Trophoblast cell (in vitro differentiated cells and primary cell): ENCODE measurements at regions not wholly inside any gene's neighbourhood (a gene's known extent, or its start where the extent isn't known, plus 50 kb on each side); places are given as distances from the start of the nearest gene placed in this dataset.
A peak's percentile ranks its signal among the peaks of the same experiment; 100 is the strongest.

Source experiments
- DNase-seq, 2 donors: peaks; one replicate each; pipeline ENCODE4 v3.0.0-alpha.2; 2016
- H2AFZ ChIP-seq: 2 replicates; pipeline ENCODE4 v1.6.1; 2013; ENCODE audit warnings: low read length, moderate library complexity, mild to moderate bottlenecking; ENCODE audit not compliant: insufficient read depth, poor library complexity
- H2AK5ac ChIP-seq: 2 replicates; pipeline ENCODE4 v1.6.1; 2013; ENCODE audit warnings: mild to moderate bottlenecking, low read length
- H2BK120ac ChIP-seq: 2 replicates; pipeline ENCODE4 v1.6.1; 2013; ENCODE audit warnings: low read length, mild to moderate bottlenecking, moderate library complexity; ENCODE audit not compliant: insufficient read depth, poor library complexity
- H2BK12ac ChIP-seq: 2 replicates; pipeline ENCODE4 v1.6.1; 2013; ENCODE audit warnings: mild to moderate bottlenecking, low read length, moderate library complexity
- H2BK5ac ChIP-seq: 2 replicates; pipeline ENCODE4 v1.6.1; 2013; ENCODE audit warnings: low read length, low read depth, moderate library complexity, mild to moderate bottlenecking; ENCODE audit not compliant: poor library complexity
- H3K14ac ChIP-seq: 2 replicates; pipeline ENCODE4 v1.6.1; 2013; ENCODE audit warnings: mild to moderate bottlenecking, low read length
- H3K18ac ChIP-seq: 2 replicates; pipeline ENCODE4 v1.6.1; 2013; ENCODE audit warnings: mild to moderate bottlenecking, low read length
- H3K23ac ChIP-seq: 2 replicates; pipeline ENCODE4 v1.6.1; 2013; ENCODE audit warnings: low read length
- H3K27ac ChIP-seq: 2 replicates; pipeline ENCODE4 v1.5.1; 2013; ENCODE audit warnings: low read depth, mild to moderate bottlenecking, inconsistent platforms, low read length, moderate library complexity
- H3K27me3 ChIP-seq: 2 replicates; pipeline ENCODE4 v1.6.1; 2013; ENCODE audit warnings: inconsistent platforms, mild to moderate bottlenecking, low read length, moderate library complexity; ENCODE audit not compliant: insufficient read depth
- H3K36me3 ChIP-seq, 2 experiments: 1 replicate in 1 of 2; 2 replicates in 1 of 2; pipeline ENCODE4 v1.6.1; 2013; ENCODE audit warnings: low read length in 2 of 2, mild to moderate bottlenecking in 2 of 2, moderate library complexity in 1 of 2; ENCODE audit not compliant: insufficient read depth in 2 of 2, control insufficient read depth in 1 of 2
- H3K4ac ChIP-seq: 2 replicates; pipeline ENCODE4 v1.6.1; 2013; ENCODE audit warnings: low read depth, mild to moderate bottlenecking, low read length, moderate library complexity
- H3K4me1 ChIP-seq, 2 experiments: 1 replicate in 1 of 2; 2 replicates in 1 of 2; pipeline ENCODE4 v1.6.1; 2013; ENCODE audit warnings: low read length in 2 of 2, mild to moderate bottlenecking in 2 of 2, moderate library complexity in 1 of 2; ENCODE audit not compliant: insufficient read depth in 2 of 2, control insufficient read depth in 1 of 2
- H3K4me2 ChIP-seq: 2 replicates; pipeline ENCODE4 v1.6.1; 2013; ENCODE audit warnings: inconsistent platforms, mild to moderate bottlenecking, low read length, moderate library complexity
- H3K4me3 ChIP-seq: 2 replicates; pipeline ENCODE4 v1.5.1; 2013; ENCODE audit warnings: mild to moderate bottlenecking, low read depth, low read length, inconsistent platforms
- H3K79me1 ChIP-seq: one replicate; pipeline ENCODE4 v1.6.1; 2013; ENCODE audit warnings: low read length
- H3K79me2 ChIP-seq: 2 replicates; pipeline ENCODE4 v1.6.1; 2013; ENCODE audit warnings: low read length, mild to moderate bottlenecking; ENCODE audit not compliant: control insufficient read depth, insufficient read depth, poor library complexity
- H3K9ac ChIP-seq: 2 replicates; pipeline ENCODE4 v1.6.1; 2013; ENCODE audit warnings: mild to moderate bottlenecking, low read length
- H3K9me3 ChIP-seq: 2 replicates; pipeline ENCODE4 v1.6.1; 2013; ENCODE audit warnings: low read depth, mild to moderate bottlenecking, control low read depth, inconsistent platforms, low read length; ENCODE audit not compliant: insufficient read depth
- H4K12ac ChIP-seq: 2 replicates; pipeline ENCODE4 v1.6.1; 2013; ENCODE audit warnings: low read depth, mild to moderate bottlenecking, low read length, moderate library complexity
- H4K8ac ChIP-seq: 2 replicates; pipeline ENCODE4 v1.6.1; 2013; ENCODE audit warnings: low read depth, mild to moderate bottlenecking, low read length, moderate library complexity
- H4K91ac ChIP-seq: one replicate; pipeline ENCODE4 v1.6.1; 2013; ENCODE audit warnings: low read depth, mild to moderate bottlenecking, low read length, moderate library complexity
- WGBS: extraction: QIAGEN DNeasy Blood & Tissue Kit; methylation state at CpG from one replicate; pipeline ENCODE4 v1.1.7; 2013; ENCODE audit warnings: missing lambda C conversion rate; ENCODE audit not compliant: insufficient read length, insufficient coverage; ENCODE audit errors: extremely low coverage; 5-methylcytosine and 5-hydroxymethylcytosine counted together

DNA sequence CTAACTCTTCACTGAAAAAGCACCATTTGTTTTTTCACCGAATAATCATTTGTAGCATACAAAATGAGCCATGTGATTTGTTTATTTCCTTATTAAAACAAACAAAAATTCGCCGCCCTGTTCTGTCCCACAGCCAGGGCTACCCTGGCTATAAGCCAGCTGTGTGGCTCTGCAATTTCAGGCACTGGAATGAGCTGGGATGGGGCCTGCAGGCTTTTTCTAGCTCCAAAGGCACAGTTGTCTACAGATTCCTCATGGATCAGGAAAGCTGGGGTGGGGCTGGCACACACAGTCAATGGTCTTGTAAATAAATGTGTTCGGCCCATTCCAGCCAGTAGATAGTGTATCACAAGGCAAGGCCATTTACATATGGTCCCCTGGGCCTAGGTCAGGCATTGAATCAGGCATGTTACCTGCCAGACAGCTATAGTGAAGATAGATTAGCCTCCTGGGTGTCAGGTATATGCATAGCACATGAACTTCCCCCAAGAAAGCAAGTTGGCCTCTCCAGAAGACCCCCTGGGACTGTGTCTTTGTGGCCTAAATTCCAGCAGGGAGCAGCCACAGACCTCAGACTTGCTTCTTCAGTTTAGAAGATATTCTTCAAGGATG, 608.9 kb downstream of the MAFB start:
- no peak overlapping the region for H2AK5ac ChIP-seq
- H3K4me3 ChIP-seq: no peak overlapping the region
- H3K4me2 ChIP-seq: no peak overlapping the region
- no peak for DNase-seq
- H3K79me2 ChIP-seq: no peaks in the 10 kb centered on the region
- no peak overlapping the region for H3K23ac ChIP-seq
- WGBS: no CpG with 5 or more reads among the region's 4 CpGs
- H3K27me3 ChIP-seq: no peaks in the 10 kb centered on the region
- no peak overlapping the region for H2AFZ ChIP-seq
- H3K4ac ChIP-seq: no peak overlapping the region
- H3K4me1 ChIP-seq: no peaks in the 10 kb centered on the region
- no peak overlapping the region for H3K18ac ChIP-seq
- no peak overlapping the region for H2BK12ac ChIP-seq
- H4K91ac ChIP-seq: no peak overlapping the region
- H3K27ac ChIP-seq: no peak overlapping the region
- H4K12ac ChIP-seq: no peak overlapping the region
- H3K9me3 ChIP-seq: no peaks in the 10 kb centered on the region
- no peak overlapping the region for H2BK5ac ChIP-seq
- no peak overlapping the region for H3K14ac ChIP-seq
- H3K9ac ChIP-seq: no peak overlapping the region
- H3K36me3 ChIP-seq: no peaks in the 10 kb centered on the region
- no peak overlapping the region for H2BK120ac ChIP-seq
- no peaks in the 10 kb centered on the region for H3K79me1 ChIP-seq
- H4K8ac ChIP-seq: no peak overlapping the region

GRCh38 chr20:40073535-40074111, 615.4 kb downstream of the MAFB start:
- H4K12ac ChIP-seq: no peak overlapping the region
- no peak overlapping the region for H2BK5ac ChIP-seq
- H3K4ac ChIP-seq: no peak overlapping the region
- no peak overlapping the region for H4K91ac ChIP-seq
- H3K18ac ChIP-seq: no peak overlapping the region
- H3K27ac ChIP-seq: no peak overlapping the region
- no peaks in the 10 kb centered on the region for H3K79me2 ChIP-seq
- H2AK5ac ChIP-seq: no peak overlapping the region
- H3K79me1 ChIP-seq: no peaks in the 10 kb centered on the region
- no peaks in the 10 kb centered on the region for H3K9me3 ChIP-seq
- H3K4me2 ChIP-seq: peak overlapping the region; percentile 7
- H3K23ac ChIP-seq: no peak overlapping the region
- no peak overlapping the region for H2BK120ac ChIP-seq
- H3K14ac ChIP-seq: no peak overlapping the region
- no peak overlapping the region for H2BK12ac ChIP-seq
- H3K36me3 ChIP-seq: no peaks in the 10 kb centered on the region
- no peaks in the 10 kb centered on the region for H3K4me1 ChIP-seq
- H2AFZ ChIP-seq: no peak overlapping the region
- no CpG with 5 or more reads among the region's 4 CpGs for WGBS
- no peaks in the 10 kb centered on the region for H3K27me3 ChIP-seq
- no peak overlapping the region for H3K9ac ChIP-seq
- H3K4me3 ChIP-seq: no peak overlapping the region
- peak overlapping the region; percentile 47 for H4K8ac ChIP-seq
- DNase-seq: no peak

DNA sequence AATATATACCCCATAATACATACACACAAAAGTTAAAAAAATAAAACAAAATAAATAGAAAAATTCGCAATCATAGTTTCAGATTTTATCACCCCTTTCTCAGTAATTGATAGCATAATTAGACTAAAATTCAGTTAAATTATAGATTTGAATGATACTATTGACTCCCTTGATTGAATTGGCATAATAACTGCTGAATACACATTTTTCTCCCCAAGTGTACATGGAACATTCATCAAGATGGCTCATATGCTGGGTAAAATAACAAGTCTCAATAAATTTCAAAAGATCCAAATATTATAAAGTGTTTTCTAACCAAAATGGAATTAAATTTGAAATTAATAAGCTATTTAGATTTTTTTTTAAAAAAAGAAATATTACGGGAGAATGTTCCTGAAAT, 616.1 kb downstream of the MAFB start:
- H2BK120ac ChIP-seq: no peak overlapping the region
- no peak overlapping the region for H3K14ac ChIP-seq
- no peaks in the 10 kb centered on the region for H3K27me3 ChIP-seq
- WGBS: no CpG with 5 or more reads among the region's 2 CpGs
- H3K4me1 ChIP-seq: no peaks in the 10 kb centered on the region
- H4K8ac ChIP-seq: no peak overlapping the region
- H3K4me2 ChIP-seq: no peak overlapping the region
- H3K23ac ChIP-seq: no peak overlapping the region
- no peak for DNase-seq
- no peak overlapping the region for H3K27ac ChIP-seq
- H3K79me2 ChIP-seq: no peaks in the 10 kb centered on the region
- H2AK5ac ChIP-seq: no peak overlapping the region
- no peaks in the 10 kb centered on the region for H3K36me3 ChIP-seq
- H2BK12ac ChIP-seq: no peak overlapping the region
- H3K18ac ChIP-seq: no peak overlapping the region
- no peak overlapping the region for H4K12ac ChIP-seq
- no peaks in the 10 kb centered on the region for H3K9me3 ChIP-seq
- H3K79me1 ChIP-seq: no peaks in the 10 kb centered on the region
- no peak overlapping the region for H4K91ac ChIP-seq
- H3K9ac ChIP-seq: no peak overlapping the region
- no peak overlapping the region for H2BK5ac ChIP-seq
- H2AFZ ChIP-seq: no peak overlapping the region
- no peak overlapping the region for H3K4me3 ChIP-seq
- no peak overlapping the region for H3K4ac ChIP-seq

- WGBS: no CpG with 5 or more reads among the region's 1 CpG
- Histone ChIP-seq H3K18ac (no peak overlapping the region), H3K23ac (no peak overlapping the region), H4K12ac (no peak overlapping the region), H3K9ac (no peak overlapping the region), H3K79me1 (no peaks in the 10 kb centered on the region), H3K27ac (no peak overlapping the region), H3K36me3 (no peaks in the 10 kb centered on the region), H2AK5ac (no peak overlapping the region), H3K4me3 (no peak overlapping the region), H2AFZ (no peak overlapping the region), H3K27me3 (no peaks in the 10 kb centered on the region), H3K14ac (no peak overlapping the region), H4K8ac (no peak overlapping the region), H2BK5ac (no peak overlapping the region), H4K91ac (no peak overlapping the region), H3K79me2 (no peaks in the 10 kb centered on the region), H2BK120ac (no peak overlapping the region), H3K4me1 (no peaks in the 10 kb centered on the region), H3K9me3 (peaks cover 3% of the 10 kb centered on the region), H3K4ac (no peak overlapping the region), H2BK12ac (no peak overlapping the region), H3K4me2 (no peak overlapping the region)
- no peak for DNase-seq
Measured at GRCh38 chr20:40056171-40056570, 632.9 kb downstream of the MAFB start.
